Left ventricle myocardium inferior (tissue), 1 donor: ENCODE measurements at regions not wholly inside any gene's neighbourhood (a gene's known extent, or its start where the extent isn't known, plus 50 kb on each side); places are given as distances from the start of the nearest gene placed in this dataset.

Experiments
- DNase-seq: peaks from one replicate; pipeline ENCODE4 v3.0.0-alpha.2; 2020
- H3K27ac ChIP-seq: fragments of 200-600 bp; replicated peaks from 2 replicates; pipeline ENCODE4 v1.8.0; 2021
- H3K27me3 ChIP-seq: fragments of 200-600 bp; 2 replicates; pipeline ENCODE4 v1.8.0; 2021; ENCODE audit warnings: low read depth
- H3K36me3 ChIP-seq: fragments of 200-600 bp; 2 replicates; pipeline ENCODE4 v1.8.0; 2021
- H3K4me1 ChIP-seq: fragments of 200-600 bp; 2 replicates; pipeline ENCODE4 v1.8.0; 2021
- H3K4me3 ChIP-seq: fragments of 200-600 bp; 2 replicates; pipeline ENCODE4 v1.8.0; 2021; ENCODE audit warnings: mild to moderate bottlenecking, moderate library complexity
- H3K9me3 ChIP-seq: fragments of 200-600 bp; replicated peaks from 2 replicates; pipeline ENCODE4 v1.8.0; 2021
- CTCF ChIP-seq: fragments of 200-600 bp; IDR thresholded peaks from 2 replicates; pipeline ENCODE4 v1.8.0; 2021; ENCODE audit warnings: antibody characterized with exemption, mild to moderate bottlenecking, borderline replicate concordance
- intact Hi-C: fragments of 100-400 bp; cut with micrococcal nuclease; formaldehyde crosslinking; loops from one replicate; pipeline ENCODE4 v1.11.0; 2022
- donor health status: DM: no; HTN: yes; CAD: no; lungs with severe emphysema.

- H3K4me3 ChIP-seq = no peak overlapping the region
- DNase-seq = no peak
- no peak for TF ChIP-seq CTCF
- intact Hi-C loops = loop anchor here (10.0 kb wide), 1 partner anchor 193 kb away; no protein-coding TSS in a partner anchor
- no peaks in the 10 kb centered on the region for H3K36me3 ChIP-seq
- peaks cover 64% of the 10 kb centered on the region for H3K27me3 ChIP-seq
- no peak overlapping the region for H3K27ac ChIP-seq
- no peaks in the 10 kb centered on the region for H3K4me1 ChIP-seq
- peaks cover 14% of the 10 kb centered on the region for H3K9me3 ChIP-seq
Measured at GRCh38 chr1:22228074-22228473, 85.2 kb upstream of the WNT4 start.

DNA sequence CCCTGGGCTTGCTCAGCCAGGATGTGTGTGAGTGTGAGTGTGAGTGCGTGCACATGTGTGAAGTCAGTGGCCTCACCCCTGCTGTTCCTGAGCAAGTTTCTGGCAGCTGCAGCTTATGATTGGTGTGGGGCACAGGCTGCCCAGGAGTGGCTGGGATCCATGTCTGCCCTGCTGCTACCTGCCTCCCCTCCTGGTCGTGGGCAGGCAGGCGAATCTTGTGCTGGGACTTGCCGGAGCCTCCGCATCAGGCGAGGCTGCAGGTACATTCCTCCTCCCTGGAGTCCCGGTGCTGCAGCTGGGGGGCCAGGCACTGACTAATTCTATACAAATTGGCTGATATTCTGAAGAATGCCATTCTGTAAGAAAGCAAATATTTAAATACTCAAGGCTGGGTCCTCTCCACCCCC lies 85.6 kb upstream of the WNT4 start:
- Histone ChIP-seq H3K36me3 (no peaks in the 10 kb centered on the region), H3K9me3 (peaks cover 14% of the 10 kb centered on the region), H3K4me1 (no peaks in the 10 kb centered on the region), H3K27ac (no peak overlapping the region), H3K27me3 (peaks cover 64% of the 10 kb centered on the region), H3K4me3 (no peak overlapping the region)
- DNase-seq = no peak
- intact Hi-C loops = loop anchor here (10.0 kb wide), 1 partner anchor 194 kb away; no protein-coding TSS in a partner anchor
- TF ChIP-seq CTCF = no peak

GRCh38 chr1:22229379-22229778 lies 86.5 kb upstream of the WNT4 start:
- Histone ChIP-seq H3K9me3 (peaks cover 14% of the 10 kb centered on the region), H3K27me3 (peaks cover 64% of the 10 kb centered on the region), H3K27ac (no peak overlapping the region), H3K4me3 (no peak overlapping the region), H3K36me3 (no peaks in the 10 kb centered on the region), H3K4me1 (no peaks in the 10 kb centered on the region)
- TF ChIP-seq CTCF = no peak
- intact Hi-C loops = loop anchor here (10.0 kb wide), 1 partner anchor 195 kb away; no protein-coding TSS in a partner anchor
- no peak for DNase-seq

- no peaks in the 10 kb centered on the region for H3K36me3 ChIP-seq
- peaks cover 74% of the 10 kb centered on the region for H3K27me3 ChIP-seq
- no peak for TF ChIP-seq CTCF
- H3K9me3 ChIP-seq = no peaks in the 10 kb centered on the region
- no peak overlapping the region for H3K27ac ChIP-seq
- no peak for DNase-seq
- no peaks in the 10 kb centered on the region for H3K4me1 ChIP-seq
- no peak overlapping the region for H3K4me3 ChIP-seq
- intact Hi-C loops = no loop called here
Measured at GRCh38 chr1:22231068-22231593, 88.2 kb upstream of the WNT4 start.

GRCh38 chr1:22231995-22232690 lies 89.2 kb upstream of the WNT4 start:
- Histone ChIP-seq H3K4me3 (no peak overlapping the region), H3K36me3 (no peaks in the 10 kb centered on the region), H3K4me1 (no peaks in the 10 kb centered on the region), H3K9me3 (no peaks in the 10 kb centered on the region), H3K27me3 (peaks cover 84% of the 10 kb centered on the region), H3K27ac (no peak overlapping the region)
- DNase-seq = no peak
- intact Hi-C loops = no loop called here
- no peak for TF ChIP-seq CTCF
